WI38 (cell line): ENCODE measurements at regions not wholly inside any gene's neighbourhood (a gene's known extent, or its start where the extent isn't known, plus 50 kb on each side); places are given as distances from the start of the nearest gene placed in this dataset.

Experiments
- H3K4me3 ChIP-seq: 2 replicates; pipeline ENCODE4 v1.5.1; 2011; ENCODE audit warnings: low read depth, mild to moderate bottlenecking, control low read depth, low read length
- CTCF ChIP-seq: IDR thresholded peaks from 2 replicates; pipeline ENCODE4 v1.5.1; 2012; ENCODE audit warnings: low read depth, mild to moderate bottlenecking, control low read depth, low read length

GRCh38 chr5:96288845-96289185 is 144.2 kb downstream of the PCSK1 start:
- TF ChIP-seq CTCF, result no peak
- no peak overlapping the region for H3K4me3 ChIP-seq

GRCh38 chr5:96288166-96288844 is 144.7 kb downstream of the PCSK1 start:
- no peak for TF ChIP-seq CTCF
- H3K4me3 ChIP-seq, result no peak overlapping the region

DNA sequence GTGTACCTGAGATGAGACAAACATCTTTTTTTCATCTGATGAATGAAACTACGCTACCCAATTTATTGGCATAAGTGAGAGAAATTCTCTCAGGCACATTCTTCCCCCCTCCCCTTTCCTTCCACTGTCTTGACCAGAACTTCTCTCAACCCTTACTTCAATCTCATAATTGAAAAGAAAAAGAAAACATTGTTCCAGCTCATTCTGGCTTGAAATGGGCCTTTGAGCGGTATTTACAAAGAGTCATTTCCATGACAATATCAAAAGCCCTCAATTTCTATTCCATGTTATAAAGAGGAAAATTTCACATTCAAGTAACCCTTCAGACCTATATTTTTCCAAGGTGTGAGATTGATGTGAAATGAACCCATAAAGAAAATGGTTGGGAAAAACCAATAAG is 145.9 kb downstream of the PCSK1 start:
- no peak overlapping the region for H3K4me3 ChIP-seq
- TF ChIP-seq CTCF, result no peak

DNA sequence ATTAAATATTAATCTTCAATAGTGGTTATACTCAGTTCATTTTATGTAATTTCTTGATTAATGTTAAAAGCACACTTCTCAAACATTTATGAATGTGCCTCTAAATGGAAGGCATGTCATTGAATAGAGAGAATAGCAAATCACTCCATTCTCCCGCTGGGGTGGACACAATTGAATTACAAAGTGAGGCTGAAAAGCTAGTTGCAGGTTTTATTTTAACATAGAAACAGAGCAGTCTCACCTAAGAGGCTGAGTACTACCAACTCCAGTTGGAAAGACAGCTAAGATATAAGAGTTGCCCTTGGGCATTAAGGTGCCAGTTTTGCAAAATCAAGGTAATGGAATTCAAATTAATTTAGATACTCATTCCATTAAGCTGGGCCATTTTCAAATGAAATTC is 147.2 kb downstream of the PCSK1 start:
- no peak overlapping the region for H3K4me3 ChIP-seq
- no peak for TF ChIP-seq CTCF

GRCh38 chr5:96284727-96285389 is 148.2 kb downstream of the PCSK1 start:
- H3K4me3 ChIP-seq, result no peak overlapping the region
- no peak for TF ChIP-seq CTCF

DNA sequence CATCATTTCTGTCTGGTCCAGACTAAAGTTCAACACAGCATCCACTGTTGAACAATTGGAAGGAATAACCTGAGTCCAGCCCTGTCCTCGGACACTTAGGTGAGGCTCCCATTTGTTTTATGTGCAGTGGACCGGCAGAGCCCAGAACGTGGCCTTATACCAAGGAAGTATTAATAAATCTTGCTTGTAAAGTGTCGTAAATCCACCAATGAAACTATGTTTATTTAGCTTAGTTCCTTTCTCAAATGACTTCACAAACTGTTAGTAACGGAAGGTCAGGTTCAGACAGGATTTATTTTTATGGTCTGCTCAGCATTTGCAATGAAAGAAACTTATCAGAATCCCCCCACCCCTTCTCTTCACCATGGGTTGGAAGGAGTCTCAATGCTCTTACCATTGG is 149.5 kb downstream of the PCSK1 start:
- H3K4me3 ChIP-seq, result no peak overlapping the region

More for the DNA sequence above, 149.5 kb downstream of the PCSK1 start:
- TF ChIP-seq CTCF, result no peak
